ENCODE measurements at regions not wholly inside any gene's neighbourhood (a gene's known extent, or its start where the extent isn't known, plus 50 kb on each side); places are given as distances from the start of the nearest gene placed in this dataset.
"Not testable (repeated sequence)": the region's sequence is repeated elsewhere in the genome, so short reads cannot be mapped to it uniquely, and the experiment has no call there.

- no peak overlapping the region for H3K4me3 Mint-ChIP-seq
- TF ChIP-seq ETV6 (CRISPR knock-in tag; IDR thresholded peaks at IDR 0.05) (no peak), ATF3 (CRISPR knock-in tag; conservative IDR thresholded peaks at IDR 0.05) (no peak), ZNF317 (CRISPR knock-in tag; IDR thresholded peaks at IDR 0.05; ENCODE audit: borderline replicate concordance, low read depth) (no peak), USF1 (CRISPR knock-in tag; IDR thresholded peaks at IDR 0.05) (no peak), NR2C2 (CRISPR knock-in tag; IDR thresholded peaks at IDR 0.05) (no peak), AFF4 (CRISPR knock-in tag; IDR thresholded peaks at IDR 0.05; ENCODE audit: borderline replicate concordance) (no peak), ZNF281 (CRISPR knock-in tag; IDR thresholded peaks at IDR 0.05) (no peak), NFYB (CRISPR knock-in tag; conservative IDR thresholded peaks at IDR 0.05; ENCODE audit: low read depth) (no peak), ZNF671 (CRISPR knock-in tag; IDR thresholded peaks at IDR 0.05) (no peak), E2F1 (CRISPR knock-in tag; IDR thresholded peaks at IDR 0.05) (no peak), TP53 (CRISPR knock-in tag; IDR thresholded peaks at IDR 0.05) (no peak), ZMAT4 (CRISPR knock-in tag; IDR thresholded peaks at IDR 0.05) (no peak)
- TF ChIP-seq, protein P1, sequence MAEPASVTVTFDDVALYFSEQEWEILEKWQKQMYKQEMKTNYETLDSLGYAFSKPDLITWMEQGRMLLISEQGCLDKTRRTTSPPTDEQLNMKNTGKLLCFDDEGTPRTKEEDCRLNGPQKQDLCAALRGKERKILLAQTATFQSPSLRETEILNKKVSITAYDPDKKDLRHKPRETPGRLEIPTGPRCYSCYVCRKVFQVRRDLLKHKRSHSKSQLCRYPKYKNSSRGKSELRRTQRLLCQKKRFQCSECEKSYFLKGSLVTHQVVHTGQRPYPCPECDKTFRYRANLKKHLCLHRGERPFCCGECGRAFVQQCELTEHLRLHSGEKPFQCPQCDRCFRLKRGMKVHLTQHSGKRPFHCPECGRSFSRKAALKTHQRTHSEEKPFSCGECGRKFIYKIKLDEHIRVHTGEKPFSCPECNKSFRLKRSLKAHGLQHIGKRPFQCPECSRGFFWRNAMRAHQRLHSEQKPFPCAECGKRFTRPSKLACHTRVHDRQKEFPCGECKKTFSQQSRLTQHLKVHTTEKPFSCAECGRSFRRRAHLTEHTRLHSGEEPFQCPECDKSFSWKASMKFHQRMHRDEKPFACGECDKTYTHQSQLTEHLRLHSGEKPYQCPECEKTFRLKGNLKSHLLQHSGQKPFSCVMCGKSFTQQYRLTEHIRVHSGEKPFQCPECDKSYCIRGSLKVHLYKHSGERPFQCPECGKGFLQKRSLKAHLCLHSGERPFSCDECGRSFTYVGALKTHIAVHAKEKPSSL (CRISPR knock-in tag; conservative IDR thresholded peaks at IDR 0.05) = no peak
- DNase-seq (ENCODE audit: low spot score) (no peak), ATAC-seq (no peak)
- H3K36me3 Mint-ChIP-seq = peaks cover 4% of the 10 kb centered on the region
- CTCF ChIA-PET = no interaction called here
- POLR2A ChIA-PET = no interaction called here
- H3K9me3 Mint-ChIP-seq = peaks cover 6% of the 10 kb centered on the region
- H3K27ac Mint-ChIP-seq = no peak overlapping the region
- H3K4me1 Mint-ChIP-seq = peaks cover 11% of the 10 kb centered on the region
- H3K27me3 Mint-ChIP-seq (ENCODE audit: low read depth) = no peaks in the 10 kb centered on the region
These were observed 162.3 kb downstream of the TPBG start for GRCh38 chr6:82525775-82526495.

- H3K27ac Mint-ChIP-seq; DNase-seq (ENCODE audit: low spot score); ATAC-seq; H3K27me3 Mint-ChIP-seq (ENCODE audit: low read depth); H3K9me3 Mint-ChIP-seq; POLR2A ChIA-PET; H3K36me3 Mint-ChIP-seq; CTCF ChIA-PET; H3K4me3 Mint-ChIP-seq: not testable (repeated sequence)
- peaks cover 19% of the 10 kb centered on the region for H3K4me1 Mint-ChIP-seq
These were observed 166.4 kb downstream of the TPBG start for GRCh38 chr6:82529960-82530460.
